DOHH2 (cell line): ENCODE measurements at regions not wholly inside any gene's neighbourhood (a gene's known extent, or its start where the extent isn't known, plus 50 kb on each side); places are given as distances from the start of the nearest gene placed in this dataset.

Experiments used
- EZH2phosphoT487 ChIP-seq: fragments of 200-600 bp; sonication (generic); IDR thresholded peaks from 2 replicates; pipeline ENCODE4 v1.6.1; 2017; ENCODE audit warnings: borderline replicate concordance, mild to moderate bottlenecking, antibody characterized with exemption, low read length, moderate library complexity, mixed read lengths
- TF ChIP-seq, protein P1 (sequence below): fragments of 200-600 bp; sonication (generic); IDR thresholded peaks from one replicate; pipeline ENCODE4 v1.5.1; 2014; ENCODE audit warnings: antibody characterized with exemption, mild to moderate bottlenecking, low read depth, low read length; ENCODE audit not compliant: poor library complexity, severe bottlenecking

DNA sequence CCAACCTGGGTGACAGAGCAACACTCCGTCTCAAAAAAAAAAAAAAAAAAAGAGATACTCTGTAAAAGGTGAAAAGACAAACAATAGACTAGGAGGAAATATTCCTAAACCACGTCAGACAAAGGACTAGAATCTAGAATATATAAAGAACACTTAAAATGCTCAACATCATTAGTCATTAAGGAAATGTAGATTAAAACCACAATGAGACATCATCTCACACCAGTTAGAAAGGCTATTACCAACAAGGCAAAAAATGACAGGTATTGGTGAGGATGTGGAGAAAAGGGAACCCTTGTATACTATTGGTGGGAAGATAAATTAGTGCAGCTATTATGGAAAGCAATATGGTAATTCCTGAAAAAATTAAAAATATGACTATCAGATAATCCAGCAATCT, 903.1 kb upstream of the SOX9 start:
- TF ChIP-seq, protein P1, sequence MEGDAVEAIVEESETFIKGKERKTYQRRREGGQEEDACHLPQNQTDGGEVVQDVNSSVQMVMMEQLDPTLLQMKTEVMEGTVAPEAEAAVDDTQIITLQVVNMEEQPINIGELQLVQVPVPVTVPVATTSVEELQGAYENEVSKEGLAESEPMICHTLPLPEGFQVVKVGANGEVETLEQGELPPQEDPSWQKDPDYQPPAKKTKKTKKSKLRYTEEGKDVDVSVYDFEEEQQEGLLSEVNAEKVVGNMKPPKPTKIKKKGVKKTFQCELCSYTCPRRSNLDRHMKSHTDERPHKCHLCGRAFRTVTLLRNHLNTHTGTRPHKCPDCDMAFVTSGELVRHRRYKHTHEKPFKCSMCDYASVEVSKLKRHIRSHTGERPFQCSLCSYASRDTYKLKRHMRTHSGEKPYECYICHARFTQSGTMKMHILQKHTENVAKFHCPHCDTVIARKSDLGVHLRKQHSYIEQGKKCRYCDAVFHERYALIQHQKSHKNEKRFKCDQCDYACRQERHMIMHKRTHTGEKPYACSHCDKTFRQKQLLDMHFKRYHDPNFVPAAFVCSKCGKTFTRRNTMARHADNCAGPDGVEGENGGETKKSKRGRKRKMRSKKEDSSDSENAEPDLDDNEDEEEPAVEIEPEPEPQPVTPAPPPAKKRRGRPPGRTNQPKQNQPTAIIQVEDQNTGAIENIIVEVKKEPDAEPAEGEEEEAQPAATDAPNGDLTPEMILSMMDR, result no peak
- TF ChIP-seq EZH2phosphoT487, result no peak
